PFSK-1 (cell line): ENCODE measurements at regions not wholly inside any gene's neighbourhood (a gene's known extent, or its start where the extent isn't known, plus 50 kb on each side); places are given as distances from the start of the nearest gene placed in this dataset.

Experiments used
- POLR2AphosphoS5 ChIP-seq: IDR thresholded peaks from 2 replicates; pipeline ENCODE4 v1.6.1; 2012; ENCODE audit warnings: low read depth, mild to moderate bottlenecking, control low read depth, low read length, moderate library complexity
- TF ChIP-seq, protein P1 (sequence below), 2 experiments: IDR thresholded peaks; 2 replicates each; pipeline versions ENCODE4 v1.6.1 to v1.8.0; 2011 to 2012; ENCODE audit warnings: low read depth in 2 of 2, low read length in 2 of 2, control low read depth in 1 of 2, inconsistent platforms in 1 of 2, mild to moderate bottlenecking in 1 of 2, moderate library complexity in 1 of 2; ENCODE audit not compliant: insufficient read depth in 1 of 2

DNA sequence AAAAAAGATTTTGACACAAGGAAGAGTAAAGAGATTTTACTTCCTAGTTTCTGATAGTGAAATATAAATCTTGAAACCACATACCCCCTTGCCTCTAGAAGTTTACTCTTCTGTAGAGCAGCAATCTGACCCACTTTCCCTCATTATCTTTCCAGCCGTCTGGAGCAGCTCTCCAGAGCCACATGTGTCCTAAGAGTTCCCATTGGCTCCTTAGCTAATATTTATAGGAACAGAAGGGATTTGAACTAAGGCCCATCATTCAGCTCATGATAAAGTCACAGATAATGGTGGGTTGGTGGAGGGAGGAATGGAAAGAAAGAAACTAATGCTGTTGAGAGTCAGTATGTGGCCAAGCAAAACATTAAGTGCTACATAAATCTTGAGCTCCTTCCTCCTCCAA is 121.8 kb downstream of the INHBA start:
- TF ChIP-seq, protein P1, sequence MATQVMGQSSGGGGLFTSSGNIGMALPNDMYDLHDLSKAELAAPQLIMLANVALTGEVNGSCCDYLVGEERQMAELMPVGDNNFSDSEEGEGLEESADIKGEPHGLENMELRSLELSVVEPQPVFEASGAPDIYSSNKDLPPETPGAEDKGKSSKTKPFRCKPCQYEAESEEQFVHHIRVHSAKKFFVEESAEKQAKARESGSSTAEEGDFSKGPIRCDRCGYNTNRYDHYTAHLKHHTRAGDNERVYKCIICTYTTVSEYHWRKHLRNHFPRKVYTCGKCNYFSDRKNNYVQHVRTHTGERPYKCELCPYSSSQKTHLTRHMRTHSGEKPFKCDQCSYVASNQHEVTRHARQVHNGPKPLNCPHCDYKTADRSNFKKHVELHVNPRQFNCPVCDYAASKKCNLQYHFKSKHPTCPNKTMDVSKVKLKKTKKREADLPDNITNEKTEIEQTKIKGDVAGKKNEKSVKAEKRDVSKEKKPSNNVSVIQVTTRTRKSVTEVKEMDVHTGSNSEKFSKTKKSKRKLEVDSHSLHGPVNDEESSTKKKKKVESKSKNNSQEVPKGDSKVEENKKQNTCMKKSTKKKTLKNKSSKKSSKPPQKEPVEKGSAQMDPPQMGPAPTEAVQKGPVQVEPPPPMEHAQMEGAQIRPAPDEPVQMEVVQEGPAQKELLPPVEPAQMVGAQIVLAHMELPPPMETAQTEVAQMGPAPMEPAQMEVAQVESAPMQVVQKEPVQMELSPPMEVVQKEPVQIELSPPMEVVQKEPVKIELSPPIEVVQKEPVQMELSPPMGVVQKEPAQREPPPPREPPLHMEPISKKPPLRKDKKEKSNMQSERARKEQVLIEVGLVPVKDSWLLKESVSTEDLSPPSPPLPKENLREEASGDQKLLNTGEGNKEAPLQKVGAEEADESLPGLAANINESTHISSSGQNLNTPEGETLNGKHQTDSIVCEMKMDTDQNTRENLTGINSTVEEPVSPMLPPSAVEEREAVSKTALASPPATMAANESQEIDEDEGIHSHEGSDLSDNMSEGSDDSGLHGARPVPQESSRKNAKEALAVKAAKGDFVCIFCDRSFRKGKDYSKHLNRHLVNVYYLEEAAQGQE (IDR thresholded peaks at IDR 0.05; ENCODE audit: insufficient read depth in 1 of 2, low read depth in 2 of 2, low read length in 2 of 2) = no peak
- TF ChIP-seq POLR2AphosphoS5 = no peak
